Neural crest cell (in vitro differentiated cells): ENCODE measurements at regions not wholly inside any gene's neighbourhood (a gene's known extent, or its start where the extent isn't known, plus 50 kb on each side); places are given as distances from the start of the nearest gene placed in this dataset.

Experiments
- DNase-seq: peaks from one replicate; pipeline ENCODE4 v3.0.0; 2021; ENCODE audit warnings: low read depth, mixed read lengths, low spot score
- H3K27ac Mint-ChIP-seq: one replicate; pipeline ENCODE4 v1.8.0; 2021; ENCODE audit warnings: mild to moderate bottlenecking, mixed read lengths; ENCODE audit not compliant: unreplicated experiment
- H3K27me3 Mint-ChIP-seq: 2 replicates; pipeline ENCODE4 v1.8.0; 2021; ENCODE audit warnings: low read depth, mild to moderate bottlenecking, mixed read lengths
- H3K36me3 Mint-ChIP-seq: 2 replicates; pipeline ENCODE4 v1.8.0; 2021; ENCODE audit warnings: low read depth, mild to moderate bottlenecking, mixed read lengths
- H3K4me1 Mint-ChIP-seq: 2 replicates; pipeline ENCODE4 v1.8.0; 2021; ENCODE audit warnings: mixed read lengths
- H3K4me3 Mint-ChIP-seq: one replicate; pipeline ENCODE4 v1.8.0; 2021; ENCODE audit warnings: mild to moderate bottlenecking, mixed read lengths
- H3K9me3 Mint-ChIP-seq: 2 replicates; pipeline ENCODE4 v1.8.0; 2021; ENCODE audit warnings: mixed read lengths
- TF ChIP-seq, protein P1 (sequence below): fragments of 200-600 bp; sonication (generic); conservative IDR thresholded peaks from 2 replicates; pipeline ENCODE4 v1.5.0; 2021; ENCODE audit warnings: antibody characterized with exemption, mild to moderate bottlenecking

DNA sequence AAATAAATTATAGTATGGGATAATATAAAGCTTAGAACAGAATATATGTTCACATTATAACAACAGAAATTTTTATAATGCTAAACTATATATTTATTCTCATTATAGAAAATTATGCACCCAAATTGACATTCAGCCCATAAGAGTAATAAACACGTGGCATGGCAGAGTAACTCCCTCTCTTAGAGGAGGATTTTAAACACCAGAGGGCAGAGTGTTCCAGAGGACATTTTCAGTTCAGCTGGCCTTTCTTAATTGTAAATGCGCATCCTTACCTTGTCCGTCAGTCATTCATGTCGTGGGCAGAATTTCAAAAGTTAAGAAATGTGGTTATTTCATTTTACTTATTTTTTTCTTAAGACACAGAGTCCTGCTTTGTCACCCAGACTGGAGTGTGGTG is 147.1 kb downstream of the TANC2 start:
- no peak overlapping the region for H3K27ac Mint-ChIP-seq
- no peak overlapping the region for H3K4me3 Mint-ChIP-seq
- H3K4me1 Mint-ChIP-seq, result peaks cover 21% of the 10 kb centered on the region
- H3K36me3 Mint-ChIP-seq, result no peaks in the 10 kb centered on the region
- TF ChIP-seq, protein P1, sequence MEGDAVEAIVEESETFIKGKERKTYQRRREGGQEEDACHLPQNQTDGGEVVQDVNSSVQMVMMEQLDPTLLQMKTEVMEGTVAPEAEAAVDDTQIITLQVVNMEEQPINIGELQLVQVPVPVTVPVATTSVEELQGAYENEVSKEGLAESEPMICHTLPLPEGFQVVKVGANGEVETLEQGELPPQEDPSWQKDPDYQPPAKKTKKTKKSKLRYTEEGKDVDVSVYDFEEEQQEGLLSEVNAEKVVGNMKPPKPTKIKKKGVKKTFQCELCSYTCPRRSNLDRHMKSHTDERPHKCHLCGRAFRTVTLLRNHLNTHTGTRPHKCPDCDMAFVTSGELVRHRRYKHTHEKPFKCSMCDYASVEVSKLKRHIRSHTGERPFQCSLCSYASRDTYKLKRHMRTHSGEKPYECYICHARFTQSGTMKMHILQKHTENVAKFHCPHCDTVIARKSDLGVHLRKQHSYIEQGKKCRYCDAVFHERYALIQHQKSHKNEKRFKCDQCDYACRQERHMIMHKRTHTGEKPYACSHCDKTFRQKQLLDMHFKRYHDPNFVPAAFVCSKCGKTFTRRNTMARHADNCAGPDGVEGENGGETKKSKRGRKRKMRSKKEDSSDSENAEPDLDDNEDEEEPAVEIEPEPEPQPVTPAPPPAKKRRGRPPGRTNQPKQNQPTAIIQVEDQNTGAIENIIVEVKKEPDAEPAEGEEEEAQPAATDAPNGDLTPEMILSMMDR, result peak; percentile 45
- no peaks in the 10 kb centered on the region for H3K9me3 Mint-ChIP-seq
- DNase-seq, result no peak
- no peaks in the 10 kb centered on the region for H3K27me3 Mint-ChIP-seq

DNA sequence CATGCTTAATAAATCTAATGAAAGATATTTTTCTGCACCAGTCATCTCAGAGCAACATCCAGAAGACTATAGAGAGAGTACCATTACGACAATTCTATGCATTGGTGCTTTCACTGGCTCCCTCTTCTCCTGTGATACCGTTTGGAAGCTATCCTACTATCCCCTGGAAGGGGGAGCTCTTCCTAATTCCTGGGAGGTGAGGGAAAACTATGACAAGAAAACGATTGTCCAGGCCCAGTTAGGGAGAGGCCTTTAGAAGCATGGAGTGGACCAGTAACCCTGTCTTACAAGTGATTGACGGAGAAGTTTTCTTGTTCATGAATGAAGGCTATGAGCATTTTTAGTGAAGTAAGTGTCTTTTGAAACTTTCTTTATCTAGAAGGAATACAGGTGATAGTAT is 150.2 kb downstream of the TANC2 start:
- Mint-ChIP-seq H3K27me3 (no peaks in the 10 kb centered on the region), H3K9me3 (no peaks in the 10 kb centered on the region), H3K4me3 (no peak overlapping the region), H3K4me1 (peaks cover 16% of the 10 kb centered on the region), H3K27ac (peak overlapping the region; percentile 24), H3K36me3 (no peaks in the 10 kb centered on the region)
- DNase-seq, result no peak
- TF ChIP-seq, protein P1, result peak; percentile 23

DNA sequence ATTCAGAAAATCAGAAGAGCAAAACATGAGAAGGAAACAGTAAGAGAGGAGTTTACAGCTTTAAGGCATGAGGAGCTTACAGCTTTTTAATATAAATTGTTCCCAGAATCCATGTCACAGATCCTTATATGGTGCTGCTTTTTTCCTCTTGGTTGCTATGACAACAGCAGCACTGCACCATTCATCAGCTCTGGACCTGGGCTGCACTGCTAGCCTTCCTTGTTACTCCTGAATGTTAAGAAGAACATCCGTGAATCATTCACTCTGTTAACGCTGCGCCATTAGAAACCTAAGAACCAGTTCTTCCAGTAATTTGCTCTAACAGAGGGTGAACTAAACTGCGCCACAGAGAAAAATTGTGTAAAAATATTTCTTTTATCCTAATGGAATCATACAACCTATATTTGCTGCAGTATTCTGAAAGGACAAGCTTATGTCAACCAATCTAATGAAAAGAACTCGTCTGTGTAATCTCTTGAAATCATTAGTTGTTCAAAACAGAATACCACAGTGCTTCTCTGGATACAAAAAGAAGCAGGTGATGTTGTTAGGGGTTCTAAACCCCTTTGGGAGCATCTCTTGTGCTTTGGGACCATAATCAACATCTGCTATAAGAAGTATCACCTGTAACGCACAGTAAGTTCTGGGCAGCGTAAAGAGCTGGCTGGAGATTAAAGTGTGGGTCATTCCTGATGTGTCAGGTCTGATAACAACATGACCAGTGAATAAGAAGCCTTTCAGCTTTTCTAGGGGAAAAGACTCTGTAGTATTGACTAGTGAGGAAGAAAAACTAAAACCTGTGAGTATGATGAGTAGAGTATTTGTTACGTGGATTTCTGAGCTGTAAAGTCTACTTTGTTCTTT is 151.2 kb downstream of the TANC2 start:
- Mint-ChIP-seq H3K9me3 (no peaks in the 10 kb centered on the region), H3K27me3 (no peaks in the 10 kb centered on the region), H3K36me3 (no peaks in the 10 kb centered on the region), H3K4me1 (peaks cover 16% of the 10 kb centered on the region), H3K4me3 (peak overlapping the region; percentile 75), H3K27ac (peak overlapping the region; percentile 81)
- no peak for DNase-seq
- TF ChIP-seq, protein P1, result no peak

DNA sequence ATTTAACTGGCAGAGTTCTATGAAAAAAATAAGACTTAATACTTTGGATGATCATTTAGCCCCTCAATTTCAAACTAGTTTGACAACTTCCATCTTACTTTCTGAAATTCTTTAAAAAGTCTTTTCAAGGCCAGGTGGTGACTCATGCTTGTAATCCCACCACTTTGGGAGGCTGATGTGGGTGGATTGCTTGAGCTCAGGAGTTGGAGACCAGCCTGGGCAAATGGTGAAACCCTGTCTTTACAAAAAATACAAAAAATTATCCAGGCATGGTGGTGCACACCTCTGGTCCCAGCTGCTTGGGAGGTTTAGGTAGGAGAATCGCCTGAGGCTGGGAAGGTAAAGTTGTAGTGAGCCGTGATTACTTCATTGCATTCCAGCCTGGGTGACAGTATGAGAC is 154.4 kb downstream of the TANC2 start:
- Mint-ChIP-seq H3K4me1 (peaks cover 16% of the 10 kb centered on the region), H3K4me3 (no peak overlapping the region), H3K27ac (no peak overlapping the region), H3K27me3 (no peaks in the 10 kb centered on the region), H3K36me3 (no peaks in the 10 kb centered on the region), H3K9me3 (no peaks in the 10 kb centered on the region)
- DNase-seq, result no peak
- TF ChIP-seq, protein P1, result no peak

DNA sequence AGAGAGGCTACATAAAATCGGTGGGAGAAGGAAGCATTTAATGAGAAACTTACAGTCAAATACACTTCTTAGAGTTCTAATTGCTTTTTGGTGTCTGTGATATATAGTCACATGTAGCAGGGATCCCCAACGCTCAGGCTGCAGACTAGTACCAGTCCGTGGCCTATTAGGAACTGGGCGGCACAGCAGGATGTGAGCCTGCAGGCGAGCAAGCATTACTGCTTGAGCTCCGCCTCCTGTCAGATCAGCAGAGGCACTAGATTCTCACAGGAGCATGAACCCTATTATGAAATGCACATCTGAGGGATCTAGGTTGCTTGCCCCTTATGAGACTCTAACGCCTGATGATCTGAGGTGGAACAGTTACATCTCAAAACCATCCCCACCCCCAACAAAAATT is 158.5 kb downstream of the TANC2 start:
- no peak for DNase-seq
- TF ChIP-seq, protein P1, result no peak
- Mint-ChIP-seq H3K9me3 (no peaks in the 10 kb centered on the region), H3K27me3 (no peaks in the 10 kb centered on the region), H3K4me1 (no peaks in the 10 kb centered on the region), H3K27ac (no peak overlapping the region), H3K36me3 (no peaks in the 10 kb centered on the region), H3K4me3 (no peak overlapping the region)
